Loucy (cell line): ENCODE measurements at regions not wholly inside any gene's neighbourhood (a gene's known extent, or its start where the extent isn't known, plus 50 kb on each side); places are given as distances from the start of the nearest gene placed in this dataset.

Experiments
- CTCF ChIP-seq: fragments of 200-600 bp; sonication (generic); conservative IDR thresholded peaks from 2 replicates; pipeline ENCODE4 v1.5.1; 2014; ENCODE audit warnings: mild to moderate bottlenecking, antibody characterized with exemption, low read length
- EZH2phosphoT487 ChIP-seq: fragments of 200-600 bp; IDR thresholded peaks from 2 replicates; pipeline ENCODE4 v1.6.1; 2018; ENCODE audit warnings: antibody characterized with exemption, mild to moderate bottlenecking, moderate library complexity, borderline replicate concordance

DNA sequence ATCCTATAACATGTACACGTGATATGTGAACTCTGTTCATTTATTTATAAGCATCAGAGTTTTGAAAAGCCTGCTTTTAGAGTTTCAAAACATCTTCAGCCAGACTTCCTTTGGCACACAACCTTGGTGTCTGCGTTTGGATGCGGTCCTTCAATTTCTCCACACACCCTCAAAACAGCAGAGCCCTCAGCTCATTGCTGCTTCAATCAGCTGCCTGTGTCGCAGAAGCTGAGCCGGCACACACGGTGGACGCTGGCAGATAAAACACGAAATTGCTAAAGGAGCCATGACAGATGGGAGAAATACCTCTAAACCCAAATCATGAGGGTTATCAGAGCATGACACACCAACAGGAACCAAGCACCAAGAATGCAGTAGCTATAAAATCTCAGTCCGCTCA is 396.4 kb upstream of the AKR1E2 start:
- TF ChIP-seq CTCF (no peak), EZH2phosphoT487 (no peak)
